HEK293 (cell line): ENCODE measurements at regions not wholly inside any gene's neighbourhood (a gene's known extent, or its start where the extent isn't known, plus 50 kb on each side); places are given as distances from the start of the nearest gene placed in this dataset.

Experiments used
- CTCF ChIA-PET: fragments of 350-600 bp; formaldehyde crosslinking; extraction: SDS; loops from one replicate; lab custom pipeline; 2021; ENCODE audit warnings: antibody characterized with exemption; lab: Yijun Ruan, JAX
- POLR2A ChIA-PET: fragments of 300-600 bp; formaldehyde crosslinking; extraction: SDS; loops from one replicate; lab custom pipeline; 2020; ENCODE audit warnings: antibody characterized with exemption, inconsistent platforms; lab: Yijun Ruan, JAX
- H3K27ac ChIP-seq: fragments of 200-500 bp; sonication (Bioruptor generic); 2 replicates; pipeline ENCODE4 v1.5.1; 2014; ENCODE audit warnings: low read depth, low read length, control low read depth, inconsistent platforms; ENCODE audit errors: extremely low read depth
- H3K36me3 ChIP-seq, 2 experiments: fragments of 200-500 bp in 1 of 2; sonication (Bioruptor generic) in 1 of 2; 1 replicate in 1 of 2; 2 replicates in 1 of 2; pipeline ENCODE4 v1.5.1; 2014 to 2017; ENCODE audit warnings: inconsistent platforms in 2 of 2, low read length in 2 of 2; ENCODE audit not compliant: control insufficient read depth in 2 of 2, insufficient read depth in 1 of 2
- H3K4me1 ChIP-seq: fragments of 200-500 bp; sonication (Bioruptor generic); 2 replicates; pipeline ENCODE4 v1.5.1; 2014; ENCODE audit warnings: mild to moderate bottlenecking, low read length, inconsistent platforms; ENCODE audit not compliant: control insufficient read depth, insufficient read depth
- H3K4me3 ChIP-seq: 2 replicates; pipeline ENCODE4 v1.5.1; 2011; ENCODE audit warnings: low read depth, mild to moderate bottlenecking, control low read depth, low read length, moderate library complexity
- H3K9me3 ChIP-seq: fragments of 200-500 bp; sonication (Bioruptor generic); 2 replicates; pipeline ENCODE4 v1.5.1; 2014; ENCODE audit warnings: low read depth, low read length, inconsistent platforms; ENCODE audit not compliant: control insufficient read depth, insufficient read depth
- HOXC10 ChIP-seq: sonication (generic); formaldehyde crosslinking; IDR thresholded peaks from 2 replicates; pipeline ENCODE4 v1.8.1; 2023; ENCODE audit warnings: mild to moderate bottlenecking, missing genetic modification reagents
- INSM2 ChIP-seq: fragments of 450-650 bp; formaldehyde crosslinking; IDR thresholded peaks from 2 replicates; pipeline ENCODE4 v1.5.1; 2016; ENCODE audit warnings: missing biosample characterization, missing genetic modification characterization
- SCRT1 ChIP-seq: fragments of 450-650 bp; formaldehyde crosslinking; IDR thresholded peaks from 2 replicates; pipeline ENCODE4 v1.5.1; 2016; ENCODE audit warnings: missing biosample characterization, missing genetic modification characterization, borderline replicate concordance
- SP2 ChIP-seq: fragments of 450-650 bp; formaldehyde crosslinking; IDR thresholded peaks from 2 replicates; pipeline ENCODE4 v1.5.1; 2016; ENCODE audit warnings: missing biosample characterization, missing genetic modification characterization
- TCF7L2 ChIP-seq: IDR thresholded peaks from 2 replicates; pipeline ENCODE4 v1.6.1; 2011; ENCODE audit warnings: low read depth, mild to moderate bottlenecking, inconsistent platforms, low read length, moderate library complexity, borderline replicate concordance
- TRIM28 ChIP-seq: IDR thresholded peaks from 2 replicates; pipeline ENCODE4 v1.6.1; 2011; ENCODE audit warnings: low read length, control low read depth, borderline replicate concordance
- ZBTB48 ChIP-seq: fragments of 450-650 bp; formaldehyde crosslinking; IDR thresholded peaks from 2 replicates; pipeline ENCODE4 v1.5.1; 2016; ENCODE audit warnings: missing biosample characterization, missing genetic modification characterization
- ZEB2 ChIP-seq: fragments of 450-650 bp; formaldehyde crosslinking; IDR thresholded peaks from 2 replicates; pipeline ENCODE4 v1.5.1; 2016; ENCODE audit warnings: missing biosample characterization, missing genetic modification characterization
- ZNF114 ChIP-seq: fragments of 450-650 bp; formaldehyde crosslinking; IDR thresholded peaks from 2 replicates; pipeline ENCODE4 v1.5.0; 2017; ENCODE audit warnings: missing biosample characterization, missing genetic modification characterization
- ZNF132 ChIP-seq: fragments of 450-650 bp; formaldehyde crosslinking; IDR thresholded peaks from 2 replicates; pipeline ENCODE4 v1.5.1; 2017; ENCODE audit warnings: missing biosample characterization, missing genetic modification characterization, borderline replicate concordance
- ZNF133 ChIP-seq: fragments of 450-650 bp; formaldehyde crosslinking; IDR thresholded peaks from 2 replicates; pipeline ENCODE4 v1.5.1; 2016; ENCODE audit warnings: missing biosample characterization, missing genetic modification characterization
- ZNF140 ChIP-seq: fragments of 450-650 bp; formaldehyde crosslinking; IDR thresholded peaks from 2 replicates; pipeline ENCODE4 v1.5.1; 2016; ENCODE audit warnings: missing biosample characterization, missing genetic modification characterization
- ZNF148 ChIP-seq: fragments of 450-650 bp; formaldehyde crosslinking; IDR thresholded peaks from 2 replicates; pipeline ENCODE4 v1.5.0; 2017; ENCODE audit warnings: missing biosample characterization, missing genetic modification characterization, borderline replicate concordance
- ZNF184 ChIP-seq: fragments of 450-650 bp; IDR thresholded peaks from 2 replicates; pipeline ENCODE4 v1.5.1; 2018; ENCODE audit warnings: missing biosample characterization, mild to moderate bottlenecking, missing genetic modification characterization
- ZNF394 ChIP-seq: fragments of 450-650 bp; formaldehyde crosslinking; IDR thresholded peaks from 2 replicates; pipeline ENCODE4 v1.5.1; 2016; ENCODE audit warnings: missing biosample characterization, missing genetic modification characterization, mild to moderate bottlenecking, moderate library complexity, borderline replicate concordance
- ZNF514 ChIP-seq: fragments of 450-650 bp; formaldehyde crosslinking; IDR thresholded peaks from 2 replicates; pipeline ENCODE4 v1.5.1; 2016; ENCODE audit warnings: missing biosample characterization, missing genetic modification characterization
- ZNF549 ChIP-seq: fragments of 450-650 bp; IDR thresholded peaks from 2 replicates; pipeline ENCODE4 v1.5.1; 2018; ENCODE audit warnings: missing biosample characterization, missing genetic modification characterization, mild to moderate bottlenecking, inconsistent platforms, moderate library complexity
- ZNF571 ChIP-seq: fragments of 450-650 bp; formaldehyde crosslinking; IDR thresholded peaks from 2 replicates; pipeline ENCODE4 v1.5.0; 2017; ENCODE audit warnings: missing biosample characterization, missing genetic modification characterization
- ZNF660 ChIP-seq: fragments of 450-650 bp; IDR thresholded peaks from 2 replicates; pipeline ENCODE4 v1.5.1; 2018; ENCODE audit warnings: missing biosample characterization, mild to moderate bottlenecking, missing genetic modification characterization
- ZNF701 ChIP-seq: fragments of 450-650 bp; formaldehyde crosslinking; IDR thresholded peaks from 2 replicates; pipeline ENCODE4 v1.5.1; 2016; ENCODE audit warnings: missing biosample characterization, missing genetic modification characterization
- ZNF843 ChIP-seq: fragments of 450-650 bp; formaldehyde crosslinking; IDR thresholded peaks from 2 replicates; pipeline ENCODE4 v1.5.1; 2016; ENCODE audit warnings: missing biosample characterization, missing genetic modification characterization
- ZSCAN30 ChIP-seq: fragments of 450-650 bp; IDR thresholded peaks from 2 replicates; pipeline ENCODE4 v1.5.1; 2018; ENCODE audit warnings: missing biosample characterization, mild to moderate bottlenecking, missing genetic modification characterization, moderate library complexity
- TF ChIP-seq, protein P1 (sequence below): IDR thresholded peaks from 2 replicates; pipeline ENCODE4 v1.6.1; 2011; ENCODE audit warnings: mild to moderate bottlenecking, low read depth, low read length, borderline replicate concordance
- TF ChIP-seq, protein P2 (sequence below): fragments of 450-650 bp; formaldehyde crosslinking; IDR thresholded peaks from 2 replicates; pipeline ENCODE4 v1.5.1; 2016; ENCODE audit warnings: missing biosample characterization, missing genetic modification characterization
- TF ChIP-seq, protein P3 (sequence below): fragments of 450-650 bp; formaldehyde crosslinking; IDR thresholded peaks from 2 replicates; pipeline ENCODE4 v1.5.1; 2016; ENCODE audit warnings: missing biosample characterization, missing genetic modification characterization

GRCh38 chr12:58166643-58167042 lies 225.3 kb downstream of the ATP23 start:
- H3K27ac ChIP-seq: no peak overlapping the region
- POLR2A ChIA-PET: no interaction called here
- H3K9me3 ChIP-seq: no peaks in the 10 kb centered on the region
- no peaks in the 10 kb centered on the region for H3K4me1 ChIP-seq
- CTCF ChIA-PET: no interaction called here
- no peak overlapping the region for H3K4me3 ChIP-seq
- TF ChIP-seq, protein P1, sequence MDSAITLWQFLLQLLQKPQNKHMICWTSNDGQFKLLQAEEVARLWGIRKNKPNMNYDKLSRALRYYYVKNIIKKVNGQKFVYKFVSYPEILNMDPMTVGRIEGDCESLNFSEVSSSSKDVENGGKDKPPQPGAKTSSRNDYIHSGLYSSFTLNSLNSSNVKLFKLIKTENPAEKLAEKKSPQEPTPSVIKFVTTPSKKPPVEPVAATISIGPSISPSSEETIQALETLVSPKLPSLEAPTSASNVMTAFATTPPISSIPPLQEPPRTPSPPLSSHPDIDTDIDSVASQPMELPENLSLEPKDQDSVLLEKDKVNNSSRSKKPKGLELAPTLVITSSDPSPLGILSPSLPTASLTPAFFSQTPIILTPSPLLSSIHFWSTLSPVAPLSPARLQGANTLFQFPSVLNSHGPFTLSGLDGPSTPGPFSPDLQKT: no peak
- TF ChIP-seq SCRT1 (tag by site-specific recombination): no peak
- no peak for TF ChIP-seq ZNF394 (tag by site-specific recombination)
- TF ChIP-seq ZNF184 (tag by site-specific recombination): no peak
- no peak for TF ChIP-seq ZBTB48
- no peak for TF ChIP-seq ZNF549 (tag by site-specific recombination)
- no peak for TF ChIP-seq ZNF571 (tag by site-specific recombination)
- TF ChIP-seq ZNF114: no peak
- no peak for TF ChIP-seq ZNF660
- no peak for TF ChIP-seq INSM2 (tag by site-specific recombination)
- TF ChIP-seq, protein P2, sequence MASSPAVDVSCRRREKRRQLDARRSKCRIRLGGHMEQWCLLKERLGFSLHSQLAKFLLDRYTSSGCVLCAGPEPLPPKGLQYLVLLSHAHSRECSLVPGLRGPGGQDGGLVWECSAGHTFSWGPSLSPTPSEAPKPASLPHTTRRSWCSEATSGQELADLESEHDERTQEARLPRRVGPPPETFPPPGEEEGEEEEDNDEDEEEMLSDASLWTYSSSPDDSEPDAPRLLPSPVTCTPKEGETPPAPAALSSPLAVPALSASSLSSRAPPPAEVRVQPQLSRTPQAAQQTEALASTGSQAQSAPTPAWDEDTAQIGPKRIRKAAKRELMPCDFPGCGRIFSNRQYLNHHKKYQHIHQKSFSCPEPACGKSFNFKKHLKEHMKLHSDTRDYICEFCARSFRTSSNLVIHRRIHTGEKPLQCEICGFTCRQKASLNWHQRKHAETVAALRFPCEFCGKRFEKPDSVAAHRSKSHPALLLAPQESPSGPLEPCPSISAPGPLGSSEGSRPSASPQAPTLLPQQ (tag by site-specific recombination): no peak
- TF ChIP-seq TCF7L2: no peak
- no peak for TF ChIP-seq ZNF701 (tag by site-specific recombination)
- no peaks in the 10 kb centered on the region for H3K36me3 ChIP-seq

DNA sequence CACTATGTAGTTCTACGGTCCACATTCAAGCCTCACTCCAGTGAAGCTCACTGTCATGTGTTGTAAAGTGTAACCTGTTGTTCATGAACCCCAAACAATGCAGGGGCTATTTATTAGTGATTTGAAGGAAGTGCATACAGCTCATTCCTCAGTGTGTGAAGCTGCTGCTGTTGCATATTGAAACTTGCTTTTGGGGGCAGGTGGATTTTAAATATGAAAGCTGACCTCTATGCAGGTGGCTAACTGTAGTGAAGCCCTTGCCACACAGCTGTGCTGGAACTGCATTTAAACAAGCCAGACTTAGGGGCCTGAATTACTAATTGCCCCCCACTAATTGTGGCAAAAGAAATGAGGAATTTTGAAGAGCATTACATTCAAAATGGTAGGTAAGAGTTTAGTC lies 226.3 kb downstream of the ATP23 start:
- Histone ChIP-seq H3K9me3 (no peaks in the 10 kb centered on the region), H3K36me3 (no peaks in the 10 kb centered on the region), H3K4me3 (no peak overlapping the region), H3K27ac (no peak overlapping the region), H3K4me1 (no peaks in the 10 kb centered on the region)
- no peak for TF ChIP-seq ZEB2 (tag by site-specific recombination)
- no peak for TF ChIP-seq SP2 (tag by site-specific recombination)
- no peak for TF ChIP-seq ZSCAN30 (tag by site-specific recombination)
- no peak for TF ChIP-seq TRIM28
- no peak for TF ChIP-seq ZNF140 (tag by site-specific recombination)
- TF ChIP-seq ZNF133 (tag by site-specific recombination): no peak
- TF ChIP-seq, protein P3, sequence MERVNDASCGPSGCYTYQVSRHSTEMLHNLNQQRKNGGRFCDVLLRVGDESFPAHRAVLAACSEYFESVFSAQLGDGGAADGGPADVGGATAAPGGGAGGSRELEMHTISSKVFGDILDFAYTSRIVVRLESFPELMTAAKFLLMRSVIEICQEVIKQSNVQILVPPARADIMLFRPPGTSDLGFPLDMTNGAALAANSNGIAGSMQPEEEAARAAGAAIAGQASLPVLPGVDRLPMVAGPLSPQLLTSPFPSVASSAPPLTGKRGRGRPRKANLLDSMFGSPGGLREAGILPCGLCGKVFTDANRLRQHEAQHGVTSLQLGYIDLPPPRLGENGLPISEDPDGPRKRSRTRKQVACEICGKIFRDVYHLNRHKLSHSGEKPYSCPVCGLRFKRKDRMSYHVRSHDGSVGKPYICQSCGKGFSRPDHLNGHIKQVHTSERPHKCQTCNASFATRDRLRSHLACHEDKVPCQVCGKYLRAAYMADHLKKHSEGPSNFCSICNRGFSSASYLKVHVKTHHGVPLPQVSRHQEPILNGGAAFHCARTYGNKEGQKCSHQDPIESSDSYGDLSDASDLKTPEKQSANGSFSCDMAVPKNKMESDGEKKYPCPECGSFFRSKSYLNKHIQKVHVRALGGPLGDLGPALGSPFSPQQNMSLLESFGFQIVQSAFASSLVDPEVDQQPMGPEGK (tag by site-specific recombination): no peak
- TF ChIP-seq HOXC10 (CRISPR knock-in tag): no peak
- TF ChIP-seq ZNF132 (tag by site-specific recombination): no peak
- no peak for TF ChIP-seq ZNF843 (tag by site-specific recombination)
- no peak for TF ChIP-seq ZNF514 (tag by site-specific recombination)
- TF ChIP-seq ZNF148 (tag by site-specific recombination): no peak
- ChIA-PET POLR2A (no interaction called here), CTCF (interaction anchor here (0.6 to 1.0 kb wide), 2 partner anchors 9 to 23 kb away, joined by 3 to 4 read pairs; no protein-coding TSS in a partner anchor)
